Activated CD8-positive, alpha-beta T cell treated with anti-CD3 and anti-CD28 coated beads for 36 hours (primary cell): ENCODE measurements at regions not wholly inside any gene's neighbourhood (a gene's known extent, or its start where the extent isn't known, plus 50 kb on each side); places are given as distances from the start of the nearest gene placed in this dataset.

Experiments
- ATAC-seq: fragments of 200-7000 bp; cut with Tn5 transposase; one replicate; pipeline ENCODE4 v1.10.0; 2021; ENCODE audit warnings: mild to moderate bottlenecking, moderate library complexity
- CTCF ChIA-PET: fragments of 350-600 bp; sonication (Branson Sonifier 250); formaldehyde crosslinking; loops from one replicate; lab custom pipeline; 2021; ENCODE audit warnings: antibody characterized with exemption; lab: Charles Lee
- POLR2A ChIA-PET: fragments of 350-600 bp; sonication (Branson Sonifier 250); formaldehyde crosslinking; loops from one replicate; lab custom pipeline; 2021; ENCODE audit warnings: antibody characterized with exemption; lab: Charles Lee
- DNase-seq: peaks from one replicate; pipeline ENCODE4 v3.0.0-alpha.2; 2020
- H3K27ac Mint-ChIP-seq: one replicate; pipeline ENCODE4 v1.8.0; 2021; ENCODE audit warnings: mild to moderate bottlenecking, mixed read lengths
- H3K27me3 Mint-ChIP-seq: one replicate; pipeline ENCODE4 v1.8.0; 2021; ENCODE audit warnings: mixed read lengths
- H3K36me3 Mint-ChIP-seq: one replicate; pipeline ENCODE4 v1.8.0; 2021; ENCODE audit warnings: low read depth, mixed read lengths
- H3K4me1 Mint-ChIP-seq: one replicate; pipeline ENCODE4 v1.8.0; 2021; ENCODE audit warnings: low read depth, mixed read lengths
- H3K4me3 Mint-ChIP-seq: one replicate; pipeline ENCODE4 v1.8.0; 2021; ENCODE audit warnings: mild to moderate bottlenecking, moderate library complexity, mixed read lengths
- H3K9me3 Mint-ChIP-seq: one replicate; pipeline ENCODE4 v1.8.0; 2021; ENCODE audit warnings: mixed read lengths
- CTCF ChIP-seq: fragments of 200-600 bp; IDR thresholded peaks from one replicate; pipeline ENCODE4 v1.8.0; 2022; ENCODE audit warnings: antibody characterized with exemption, mild to moderate bottlenecking
- intact Hi-C: fragments of 100-400 bp; cut with micrococcal nuclease; formaldehyde crosslinking; loops from one replicate; pipeline ENCODE4 v1.10.0; 2022

DNA sequence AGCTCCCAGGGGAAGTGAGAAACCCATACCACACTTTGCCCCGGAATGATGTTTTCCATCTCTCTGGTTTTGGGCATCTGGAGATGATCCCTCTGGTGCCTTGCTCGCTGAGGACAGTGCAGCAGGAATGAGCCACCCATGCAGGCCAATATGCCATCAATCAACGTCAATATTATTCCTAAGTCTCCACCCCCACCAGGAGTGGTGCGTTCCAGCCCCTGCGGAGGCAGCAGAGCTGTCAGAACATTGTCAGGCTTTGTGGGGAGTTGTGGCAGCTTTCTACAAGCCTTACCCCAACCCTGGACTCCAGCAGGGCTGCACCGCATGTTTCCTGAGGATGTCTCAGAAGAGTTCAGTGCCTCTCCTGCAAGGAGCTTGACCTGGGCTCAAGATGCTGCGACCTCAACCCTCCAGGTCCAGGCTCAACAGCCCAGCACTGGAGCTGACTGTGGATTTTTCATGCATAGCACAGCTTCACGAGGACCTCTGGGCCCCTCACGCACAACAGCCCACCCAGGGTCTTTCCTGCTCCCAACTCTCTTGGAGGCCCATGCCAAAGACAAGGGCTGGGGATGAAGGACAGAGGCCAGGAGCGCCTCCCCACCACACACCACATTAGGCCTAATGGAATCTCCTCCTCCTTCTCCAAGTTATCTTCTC, 67.5 kb downstream of the PSMG1 start:
- CTCF ChIA-PET: interaction anchor here (1.0 to 1.2 kb wide), 2 partner anchors 11 to 23 kb away, joined by 3 to 4 read pairs; no protein-coding TSS in a partner anchor
- intact Hi-C loops: no loop called here
- POLR2A ChIA-PET: no interaction called here
- H3K36me3 Mint-ChIP-seq: no peaks in the 10 kb centered on the region
- no peaks in the 10 kb centered on the region for H3K4me1 Mint-ChIP-seq
- ATAC-seq (no peak), DNase-seq (no peak)
- TF ChIP-seq CTCF: no peak
- H3K27me3 Mint-ChIP-seq: no peaks in the 10 kb centered on the region
- no peak overlapping the region for H3K27ac Mint-ChIP-seq
- H3K9me3 Mint-ChIP-seq: no peaks in the 10 kb centered on the region
- no peak overlapping the region for H3K4me3 Mint-ChIP-seq

GRCh38 chr21:39114871-39115575, 68.2 kb downstream of the PSMG1 start:
- no peaks in the 10 kb centered on the region for H3K27me3 Mint-ChIP-seq
- ChIA-PET CTCF (interaction anchor here (1.0 to 1.2 kb wide), 2 partner anchors 11 to 23 kb away, joined by 3 to 4 read pairs; no protein-coding TSS in a partner anchor), POLR2A (no interaction called here)
- no peak overlapping the region for H3K4me3 Mint-ChIP-seq
- H3K27ac Mint-ChIP-seq: no peak overlapping the region
- DNase-seq (no peak), ATAC-seq (no peak)
- H3K36me3 Mint-ChIP-seq: no peaks in the 10 kb centered on the region
- TF ChIP-seq CTCF: no peak
- intact Hi-C loops: no loop called here
- no peaks in the 10 kb centered on the region for H3K4me1 Mint-ChIP-seq
- H3K9me3 Mint-ChIP-seq: no peaks in the 10 kb centered on the region

- H3K36me3 Mint-ChIP-seq: no peaks in the 10 kb centered on the region
- CTCF ChIA-PET: no interaction called here
- no peak overlapping the region for H3K4me3 Mint-ChIP-seq
- H3K27ac Mint-ChIP-seq: no peak overlapping the region
- TF ChIP-seq CTCF: no peak
- no peaks in the 10 kb centered on the region for H3K4me1 Mint-ChIP-seq
- DNase-seq: no peak
- POLR2A ChIA-PET: no interaction called here
- intact Hi-C loops: no loop called here
- ATAC-seq: no peak
- H3K9me3 Mint-ChIP-seq: no peaks in the 10 kb centered on the region
- H3K27me3 Mint-ChIP-seq: no peaks in the 10 kb centered on the region
These were observed 71.2 kb downstream of the PSMG1 start for GRCh38 chr21:39111931-39112550.

DNA sequence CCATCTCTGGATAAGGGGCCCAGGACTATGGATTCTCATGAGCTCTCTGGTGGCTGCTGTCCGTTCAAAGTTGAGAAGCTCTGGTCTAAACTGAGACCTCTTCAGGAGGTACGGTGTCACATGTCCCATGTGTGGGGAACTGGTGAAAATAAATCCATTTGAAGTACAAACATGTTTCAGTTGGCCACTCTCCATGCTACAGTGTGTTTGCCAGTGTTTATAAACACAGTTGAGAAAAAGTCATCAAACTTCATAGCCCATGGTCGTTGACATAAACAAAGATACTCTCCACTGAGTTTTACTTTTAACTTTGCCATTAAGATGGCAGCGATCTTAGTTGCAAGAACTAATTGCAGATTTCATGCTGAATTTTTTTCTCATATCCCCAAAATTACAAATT, 72.8 kb downstream of the PSMG1 start:
- no peak for ATAC-seq
- Mint-ChIP-seq H3K4me3 (no peak overlapping the region), H3K27ac (no peak overlapping the region), H3K27me3 (no peaks in the 10 kb centered on the region), H3K9me3 (no peaks in the 10 kb centered on the region), H3K36me3 (no peaks in the 10 kb centered on the region), H3K4me1 (no peaks in the 10 kb centered on the region)
- CTCF ChIA-PET: no interaction called here
- intact Hi-C loops: no loop called here
- POLR2A ChIA-PET: no interaction called here
- no peak for DNase-seq
- no peak for TF ChIP-seq CTCF
